ENCODE measurements at regions not wholly inside any gene's neighbourhood (a gene's known extent, or its start where the extent isn't known, plus 50 kb on each side); places are given as distances from the start of the nearest gene placed in this dataset.

GRCh38 chr6:15077006-15077405 lies 168.9 kb upstream of the JARID2 start:
- TF ChIP-seq, protein P1, sequence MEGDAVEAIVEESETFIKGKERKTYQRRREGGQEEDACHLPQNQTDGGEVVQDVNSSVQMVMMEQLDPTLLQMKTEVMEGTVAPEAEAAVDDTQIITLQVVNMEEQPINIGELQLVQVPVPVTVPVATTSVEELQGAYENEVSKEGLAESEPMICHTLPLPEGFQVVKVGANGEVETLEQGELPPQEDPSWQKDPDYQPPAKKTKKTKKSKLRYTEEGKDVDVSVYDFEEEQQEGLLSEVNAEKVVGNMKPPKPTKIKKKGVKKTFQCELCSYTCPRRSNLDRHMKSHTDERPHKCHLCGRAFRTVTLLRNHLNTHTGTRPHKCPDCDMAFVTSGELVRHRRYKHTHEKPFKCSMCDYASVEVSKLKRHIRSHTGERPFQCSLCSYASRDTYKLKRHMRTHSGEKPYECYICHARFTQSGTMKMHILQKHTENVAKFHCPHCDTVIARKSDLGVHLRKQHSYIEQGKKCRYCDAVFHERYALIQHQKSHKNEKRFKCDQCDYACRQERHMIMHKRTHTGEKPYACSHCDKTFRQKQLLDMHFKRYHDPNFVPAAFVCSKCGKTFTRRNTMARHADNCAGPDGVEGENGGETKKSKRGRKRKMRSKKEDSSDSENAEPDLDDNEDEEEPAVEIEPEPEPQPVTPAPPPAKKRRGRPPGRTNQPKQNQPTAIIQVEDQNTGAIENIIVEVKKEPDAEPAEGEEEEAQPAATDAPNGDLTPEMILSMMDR (IDR thresholded peaks at IDR 0.05): no peak
- TF ChIP-seq EP300 (IDR thresholded peaks at IDR 0.05; ENCODE audit: low read depth): no peak
- no peak for TF ChIP-seq POLR2A (IDR thresholded peaks at IDR 0.05)
